EL (cell line): ENCODE measurements at regions not wholly inside any gene's neighbourhood (a gene's known extent, or its start where the extent isn't known, plus 50 kb on each side); places are given as distances from the start of the nearest gene placed in this dataset.
A peak's percentile ranks its signal among the peaks of the same experiment; 100 is the strongest.
"Not testable (repeated sequence)": the region's sequence is repeated elsewhere in the genome, so short reads cannot be mapped to it uniquely, and the experiment has no call there.

ENCODE experiments used
- DNase-seq: peaks from one replicate; pipeline ENCODE4 v3.0.0-alpha.2; 2016

DNA sequence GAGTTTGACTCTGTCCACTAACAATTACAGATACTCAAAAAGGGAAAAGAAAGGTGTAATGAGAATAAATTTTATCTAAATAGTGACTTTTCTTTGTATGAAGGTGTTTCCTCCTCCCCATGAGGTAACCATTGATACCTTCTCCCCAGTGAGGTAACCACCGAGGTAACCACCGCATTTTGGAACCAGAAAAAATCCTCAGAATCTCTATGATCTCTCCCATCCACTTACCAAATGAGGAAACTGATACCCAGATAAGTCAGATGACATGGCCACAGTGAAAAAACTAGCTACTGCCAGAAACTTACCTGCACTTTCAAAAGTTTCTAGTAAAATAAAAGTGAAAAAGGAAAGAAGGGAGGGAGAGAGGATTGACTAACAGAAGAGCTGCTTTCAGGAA, 124.0 kb upstream of the FNDC3A start:
- no peak for DNase-seq

DNA sequence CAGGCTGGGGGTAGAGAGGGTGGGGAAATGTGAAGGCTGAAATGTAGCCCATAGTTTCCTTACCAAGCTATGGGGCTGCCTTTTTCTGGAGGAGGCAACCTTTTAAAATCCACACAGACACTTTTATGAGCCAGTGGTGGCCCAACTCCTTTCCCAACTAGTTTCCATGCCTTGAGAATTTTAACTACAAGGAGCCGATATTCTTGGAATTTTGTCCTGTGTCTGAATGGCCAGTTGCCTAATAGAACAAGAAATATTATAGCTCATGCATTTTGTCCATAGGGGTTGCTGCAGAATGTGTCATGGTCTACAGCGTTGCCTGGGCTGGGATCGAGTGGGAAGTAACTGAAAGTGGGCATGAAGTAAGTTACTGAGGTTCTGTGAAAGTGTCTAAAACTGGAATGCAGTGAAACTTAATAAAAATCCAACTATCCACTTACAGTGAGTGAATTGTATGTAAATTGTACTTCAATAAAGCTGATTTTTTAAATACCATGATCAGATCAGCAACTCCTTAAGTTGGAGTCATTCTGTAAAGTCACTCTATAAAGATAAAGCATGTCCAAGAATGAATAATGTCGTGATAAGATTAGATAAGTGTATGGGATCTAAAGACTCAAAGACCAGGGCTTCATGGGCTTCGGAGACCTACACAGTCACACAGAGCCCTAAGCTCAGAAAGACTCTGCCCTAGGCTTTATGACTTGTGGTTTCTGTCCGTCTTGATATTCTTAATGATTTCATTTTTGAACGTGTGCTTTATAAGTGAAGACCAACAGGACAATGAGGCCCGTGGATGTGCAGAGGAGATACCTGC, 122.6 kb upstream of the FNDC3A start:
- no peak for DNase-seq

DNA sequence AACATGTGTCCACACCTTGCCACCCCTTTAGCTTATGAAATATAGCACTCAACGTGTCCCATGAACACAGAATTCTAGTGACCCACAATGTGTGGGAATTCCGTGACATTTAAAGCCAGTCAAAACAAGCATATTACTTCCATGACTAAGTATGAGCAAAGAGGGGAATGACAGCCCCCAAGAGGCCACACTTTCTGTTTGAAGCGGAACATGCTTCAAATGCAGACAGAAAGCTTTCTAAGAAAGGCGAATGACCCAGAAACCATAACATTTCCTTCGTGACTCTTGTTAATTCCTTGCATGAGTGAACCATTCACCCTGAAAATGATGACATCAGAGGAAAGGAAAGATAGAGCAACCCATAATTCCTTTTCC, 122.0 kb upstream of the FNDC3A start:
- DNase-seq: no peak

DNA sequence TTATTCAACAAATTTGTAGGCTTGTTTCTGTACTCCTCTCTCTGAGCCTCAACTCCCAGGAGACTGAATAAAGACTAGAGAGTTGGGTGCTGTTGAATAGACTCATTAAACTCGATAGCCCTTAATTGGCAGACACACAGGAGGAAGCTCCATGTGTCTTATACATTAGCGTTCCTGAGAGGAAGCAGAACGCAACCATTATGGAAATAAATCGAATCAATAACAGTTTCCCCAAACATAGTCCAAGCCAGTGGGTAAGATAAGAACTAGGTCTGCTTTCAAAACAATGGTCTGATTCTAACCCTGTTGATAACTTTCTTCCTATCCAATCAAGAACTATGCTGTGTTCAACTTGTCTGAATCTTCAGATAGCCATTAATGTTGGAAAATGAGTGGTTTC, 118.1 kb upstream of the FNDC3A start:
- DNase-seq: no peak

- no peak for DNase-seq
Observed at GRCh38 chr13:48858122-48858902, 117.4 kb upstream of the FNDC3A start.

DNA sequence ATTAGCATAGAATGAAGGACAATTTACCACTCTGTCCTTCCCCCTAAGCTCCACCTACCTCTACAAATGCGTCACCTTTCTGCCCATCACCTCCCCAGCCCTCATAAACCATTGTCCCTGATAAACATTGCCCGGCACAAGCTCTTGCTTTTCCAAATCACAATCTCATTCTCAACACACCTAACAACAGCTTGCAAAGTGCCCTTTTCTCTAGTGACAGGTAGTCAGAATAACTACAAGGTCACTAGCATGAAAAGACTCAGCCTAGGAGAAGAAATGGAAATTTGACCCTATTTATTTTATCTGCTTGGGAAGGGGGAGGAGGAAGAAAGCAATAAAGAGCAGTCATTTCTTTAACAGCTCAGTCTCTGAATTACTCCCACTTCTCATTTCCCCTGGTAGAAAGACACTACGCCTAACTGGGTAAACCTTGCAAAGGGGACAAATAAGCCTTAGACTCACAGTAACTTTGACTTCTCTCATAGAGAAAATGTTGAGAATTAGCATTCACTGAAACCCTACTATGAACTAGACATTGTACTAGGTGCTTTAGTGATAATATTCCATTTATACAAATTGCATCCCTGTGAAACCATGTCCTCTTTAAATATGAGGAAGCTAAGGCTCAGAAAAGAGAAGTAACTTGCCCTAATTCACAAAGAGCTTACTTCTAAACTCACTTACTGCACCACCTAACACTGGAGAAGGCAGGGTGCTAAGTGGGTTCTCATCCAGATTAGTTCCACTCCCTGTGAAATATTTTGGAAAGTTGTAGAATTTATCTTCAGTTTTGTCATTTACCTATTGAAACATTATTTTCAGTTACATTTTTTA, 116.2 kb upstream of the FNDC3A start:
- no peak for DNase-seq

DNA sequence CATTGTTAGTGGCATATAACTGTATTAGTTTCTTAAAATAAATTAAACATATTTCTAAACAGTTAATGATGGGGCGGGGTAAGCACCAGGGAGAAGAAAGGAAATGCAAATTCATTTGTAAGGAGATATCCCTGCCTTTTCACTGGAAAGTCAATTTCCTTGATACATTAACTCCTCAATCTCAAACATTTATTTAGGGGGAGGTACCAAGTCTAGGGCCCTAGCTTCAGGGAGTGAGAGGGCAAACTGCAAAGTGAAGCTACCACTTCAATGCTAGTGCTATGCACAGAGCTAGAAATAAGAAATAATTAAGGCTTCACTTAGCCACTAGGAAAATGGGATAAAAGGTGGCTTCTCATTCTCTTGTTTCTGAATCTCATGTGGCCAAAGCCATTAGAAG, 115.3 kb upstream of the FNDC3A start:
- DNase-seq: no peak

GRCh38 chr13:48862572-48862971, 113.1 kb upstream of the FNDC3A start:
- no peak for DNase-seq

DNA sequence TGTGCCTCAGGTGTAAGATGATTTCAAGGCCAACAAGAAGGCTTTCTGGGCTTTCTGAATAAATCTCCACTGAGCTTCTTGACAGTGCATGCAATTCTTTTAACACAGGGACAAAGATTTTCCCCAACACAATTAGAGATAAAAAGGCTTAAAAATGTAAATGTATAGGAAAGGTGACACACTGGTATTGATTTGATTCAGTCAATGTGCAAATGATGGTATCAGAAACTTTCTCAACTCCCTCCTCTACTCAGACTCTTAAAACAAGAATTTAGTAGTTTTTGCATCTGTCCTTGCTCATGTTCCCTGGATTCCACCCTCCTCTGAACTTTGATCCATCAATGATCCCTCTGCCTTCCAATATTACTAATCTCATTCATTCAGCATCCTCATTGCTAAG, 111.6 kb upstream of the FNDC3A start:
- DNase-seq: no peak

GRCh38 chr13:48866249-48866648, 109.5 kb upstream of the FNDC3A start:
- DNase-seq: no peak

GRCh38 chr13:48873081-48873480, 102.6 kb upstream of the FNDC3A start:
- DNase-seq: no peak

DNA sequence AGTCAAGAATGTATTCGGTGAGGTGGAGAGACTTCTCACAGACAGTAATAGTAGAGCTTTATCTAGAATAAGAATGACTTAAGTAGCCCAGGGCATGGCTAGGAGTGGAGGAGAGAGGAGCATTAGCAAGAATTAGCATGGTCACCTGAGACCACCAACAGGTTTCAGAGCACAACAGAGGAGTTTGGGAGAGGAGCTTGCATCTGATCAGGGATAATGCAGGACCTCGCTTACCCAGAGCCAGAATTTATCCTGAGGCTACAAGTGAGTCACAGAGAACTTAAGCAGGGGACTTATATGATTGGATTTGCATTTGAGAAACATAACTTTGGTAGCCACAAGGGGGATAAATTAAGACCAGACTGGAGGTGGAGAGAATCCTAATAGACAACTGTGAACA, 102.1 kb upstream of the FNDC3A start:
- peak; percentile 78 for DNase-seq

GRCh38 chr13:48874165-48874564, 101.5 kb upstream of the FNDC3A start:
- DNase-seq: no peak

DNA sequence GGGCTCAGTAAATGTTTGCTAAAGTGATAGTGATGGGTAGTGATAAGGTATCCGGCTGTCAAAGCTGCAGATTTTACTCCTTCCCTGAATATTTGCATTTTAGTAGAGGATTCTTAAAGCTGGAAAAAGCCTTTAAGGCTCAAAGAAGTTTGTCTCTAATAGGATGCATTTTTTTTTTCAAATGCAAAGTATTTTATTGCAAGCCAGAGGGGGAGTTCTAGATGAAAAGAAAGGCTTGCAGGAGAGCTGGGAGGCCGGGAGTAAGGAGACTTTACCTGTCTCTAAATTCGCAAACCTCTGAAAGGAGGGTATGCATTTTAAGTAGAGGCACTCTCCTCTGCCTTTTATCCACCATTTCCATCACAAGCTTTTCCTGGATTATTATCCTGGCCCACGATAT, 100.7 kb upstream of the FNDC3A start:
- no peak for DNase-seq

- no peak for DNase-seq
Observed at GRCh38 chr13:48876289-48876688, 99.4 kb upstream of the FNDC3A start.

- DNase-seq: no peak
Observed at GRCh38 chr13:48879432-48879831, 96.3 kb upstream of the FNDC3A start.

GRCh38 chr13:48879854-48880253, 95.9 kb upstream of the FNDC3A start:
- no peak for DNase-seq

- not testable (repeated sequence) for DNase-seq
Observed at GRCh38 chr13:48883786-48884185, 91.9 kb upstream of the FNDC3A start.

DNA sequence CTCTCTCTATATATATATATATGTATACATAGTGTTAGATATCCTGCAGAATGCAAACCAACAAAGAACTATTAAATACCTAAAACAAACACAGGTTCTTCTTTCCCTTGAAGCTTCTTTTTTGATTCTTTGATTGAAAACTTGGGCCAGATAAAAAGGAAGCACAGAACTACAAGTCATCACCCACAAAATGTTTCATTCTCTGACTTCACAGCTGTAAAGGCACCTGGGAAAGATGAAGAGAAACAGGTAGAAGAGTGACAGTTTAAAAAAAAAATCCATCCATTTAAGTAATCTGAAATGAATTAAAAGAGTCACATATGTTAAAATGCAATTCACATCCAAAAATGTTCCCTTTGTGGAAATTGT, 90.7 kb upstream of the FNDC3A start:
- no peak for DNase-seq

DNA sequence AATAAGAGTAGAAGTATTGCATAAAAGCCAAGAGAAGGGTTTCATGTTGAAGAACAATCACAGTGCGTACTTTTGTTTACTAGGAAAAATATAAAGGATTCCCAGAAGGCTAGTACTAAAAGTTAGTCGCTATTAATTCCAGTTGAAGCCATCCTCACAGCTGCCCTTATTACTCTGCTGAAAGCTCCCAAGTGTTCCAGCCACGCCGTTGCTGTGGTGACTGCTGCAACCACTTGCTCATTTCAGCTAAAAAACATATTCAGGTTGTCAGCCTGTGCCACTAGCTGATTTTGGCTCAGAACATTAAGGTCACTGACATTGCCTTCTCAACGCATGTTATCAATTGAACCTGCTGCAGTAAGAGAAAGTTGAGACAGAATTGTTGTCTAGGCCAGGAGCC, 87.1 kb upstream of the FNDC3A start:
- no peak for DNase-seq

DNA sequence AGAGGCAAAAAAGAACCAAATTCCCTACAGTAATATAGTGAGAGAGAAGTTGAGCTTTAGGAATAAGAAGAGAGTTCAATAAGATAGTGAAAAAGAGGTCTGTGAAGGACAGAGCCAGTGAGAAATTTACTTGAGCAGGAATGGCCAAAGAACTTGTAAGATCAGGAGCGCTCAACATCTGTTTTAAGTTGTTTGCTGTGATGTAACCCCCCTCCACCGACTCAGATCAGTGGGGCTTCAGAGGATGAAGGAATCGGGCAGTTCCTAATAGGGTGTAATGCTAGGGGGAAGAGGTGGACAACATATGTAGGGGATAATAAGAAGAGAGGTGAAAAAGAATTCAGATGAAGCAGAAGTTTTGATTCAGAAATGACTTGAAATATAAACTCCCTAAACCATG, 85.3 kb upstream of the FNDC3A start:
- no peak for DNase-seq

DNA sequence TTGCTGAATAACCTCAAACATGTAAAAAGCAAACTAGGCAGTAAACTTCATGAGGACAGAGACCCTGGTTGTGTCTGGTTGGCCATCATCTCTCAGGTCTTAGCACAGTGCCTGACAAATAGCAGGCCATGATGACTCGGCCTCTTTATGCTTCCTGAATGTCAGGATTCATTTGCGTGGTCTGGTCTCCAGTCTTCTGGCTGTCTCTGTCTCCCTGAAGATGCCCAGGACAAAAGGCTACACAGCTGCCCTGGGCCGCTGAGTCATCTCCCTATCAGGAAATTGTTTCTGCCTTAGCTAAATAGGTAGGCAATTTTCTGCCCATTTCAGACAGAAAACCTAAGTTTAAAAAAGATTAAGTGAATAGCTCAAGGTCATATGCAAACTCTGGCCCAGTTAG, 84.1 kb upstream of the FNDC3A start:
- peak; percentile 80 for DNase-seq

DNA sequence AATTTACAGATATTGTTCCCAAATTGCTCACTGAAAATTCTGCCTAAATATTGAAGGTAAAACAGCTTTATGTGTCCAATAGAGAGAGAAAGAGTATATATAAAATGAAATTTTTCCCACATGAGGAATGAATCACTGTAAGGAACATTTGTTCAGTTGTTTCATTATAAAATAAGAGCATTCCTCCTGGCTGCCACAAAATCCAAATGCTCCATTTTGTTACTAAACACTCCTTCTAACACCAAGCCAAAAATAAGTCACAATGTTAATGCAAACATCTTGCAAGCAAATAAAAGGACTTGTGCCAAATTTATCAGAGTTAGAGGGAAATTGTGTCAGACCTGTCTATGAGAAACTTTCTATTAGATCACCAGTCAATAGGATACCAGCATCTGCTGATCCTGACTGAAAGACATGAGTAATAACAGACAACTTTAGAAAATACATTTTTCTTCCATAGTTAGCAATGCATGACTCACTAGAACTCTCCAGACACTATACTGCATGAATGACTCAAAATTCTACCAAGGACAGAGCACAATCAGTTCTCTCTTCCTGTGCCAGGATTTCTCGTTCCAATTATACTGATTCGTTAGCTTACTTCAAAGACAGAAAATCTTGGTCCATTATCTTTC, 83.5 kb upstream of the FNDC3A start:
- peak; percentile 84 for DNase-seq
